GM23248 (cell line): ENCODE measurements at regions not wholly inside any gene's neighbourhood (a gene's known extent, or its start where the extent isn't known, plus 50 kb on each side); places are given as distances from the start of the nearest gene placed in this dataset.

Experiments
- DNase-seq: peaks from one replicate; pipeline ENCODE4 v3.0.0-alpha.2; 2015
- H2AFZ ChIP-seq: fragments of 200-600 bp; sonication (generic); 2 replicates; pipeline ENCODE4 v1.6.1; 2016; ENCODE audit warnings: antibody characterized with exemption
- H3F3A ChIP-seq: fragments of 200-600 bp; sonication (generic); 2 replicates; pipeline ENCODE4 v1.6.1; 2016; ENCODE audit warnings: mild to moderate bottlenecking, antibody characterized with exemption, mixed run types; ENCODE audit not compliant: insufficient read depth
- H3K27ac ChIP-seq: fragments of 200-600 bp; sonication (generic); 2 replicates; pipeline ENCODE4 v1.5.1; 2016; ENCODE audit warnings: mild to moderate bottlenecking
- H3K27me3 ChIP-seq: fragments of 200-600 bp; sonication (generic); replicated peaks from 2 replicates; pipeline ENCODE4 v1.6.1; 2016; ENCODE audit warnings: mild to moderate bottlenecking; ENCODE audit not compliant: insufficient read depth
- H3K36me3 ChIP-seq: fragments of 200-600 bp; sonication (generic); 2 replicates; pipeline ENCODE4 v1.6.1; 2016; ENCODE audit warnings: low read depth, mild to moderate bottlenecking
- H3K4me1 ChIP-seq: fragments of 200-600 bp; sonication (generic); 2 replicates; pipeline ENCODE4 v1.6.1; 2016; ENCODE audit warnings: mild to moderate bottlenecking; ENCODE audit not compliant: insufficient read depth
- H3K4me2 ChIP-seq: fragments of 200-600 bp; sonication (generic); one replicate; pipeline ENCODE4 v1.6.1; 2016; ENCODE audit warnings: mild to moderate bottlenecking; ENCODE audit not compliant: unreplicated experiment
- H3K4me3 ChIP-seq: fragments of 200-600 bp; sonication (generic); 2 replicates; pipeline ENCODE4 v1.5.1; 2016; ENCODE audit warnings: mild to moderate bottlenecking
- H3K79me2 ChIP-seq: fragments of 200-600 bp; sonication (generic); 2 replicates; pipeline ENCODE4 v1.6.1; 2016; ENCODE audit warnings: mild to moderate bottlenecking; ENCODE audit not compliant: insufficient read depth
- H3K9ac ChIP-seq: fragments of 200-600 bp; sonication (generic); 2 replicates; pipeline ENCODE4 v1.6.1; 2016; ENCODE audit warnings: mild to moderate bottlenecking
- H3K9me2 ChIP-seq: fragments of 200-600 bp; sonication (generic); 2 replicates; pipeline ENCODE4 v1.6.1; 2016; ENCODE audit warnings: mixed run types, mild to moderate bottlenecking, moderate library complexity; ENCODE audit not compliant: insufficient read depth
- H3K9me3 ChIP-seq: fragments of 200-600 bp; sonication (generic); one replicate; pipeline ENCODE4 v1.6.1; 2017; ENCODE audit warnings: low read depth
- H4K20me1 ChIP-seq: fragments of 200-600 bp; sonication (generic); 2 replicates; pipeline ENCODE4 v1.6.0; 2016; ENCODE audit not compliant: insufficient read depth
- EZH2 ChIP-seq: fragments of 200-600 bp; sonication (generic); IDR thresholded peaks from 2 replicates; pipeline ENCODE4 v1.6.1; 2018; ENCODE audit warnings: antibody characterized with exemption, mild to moderate bottlenecking; ENCODE audit not compliant: insufficient read depth, poor library complexity, severe bottlenecking
- EZH2phosphoT487 ChIP-seq: fragments of 200-600 bp; sonication (generic); IDR thresholded peaks from 2 replicates; pipeline ENCODE4 v1.6.1; 2018; ENCODE audit warnings: antibody characterized with exemption, moderate library complexity, mild to moderate bottlenecking, low read depth; ENCODE audit not compliant: insufficient read depth
- WGBS, 2 experiments: methylation state at CpG; one replicate each; pipeline ENCODE4 v1.1.6; 2015 to 2017; ENCODE audit warnings: low lambda C conversion rate in 2 of 2, low coverage in 1 of 2; ENCODE audit errors: missing lambda C conversion rate in 2 of 2; 5-methylcytosine and 5-hydroxymethylcytosine counted together
- in situ Hi-C: fragments of 300-500 bp; cut with MboI; formaldehyde crosslinking; loops from 2 replicates; pipeline ENCODE4 v1.15.0; 2020

GRCh38 chr4:14653338-14653737, 348.9 kb upstream of the CPEB2 start:
- H3K9me3 ChIP-seq: no peaks in the 10 kb centered on the region

GRCh38 chr4:14659286-14659685, 343.0 kb upstream of the CPEB2 start:
- no peaks in the 10 kb centered on the region for H3K4me1 ChIP-seq
- H3K79me2 ChIP-seq: no peaks in the 10 kb centered on the region
- 38 to 47% methylated on average over 5 of the region's 5 CpGs for WGBS, 2 experiments
- H3K27ac ChIP-seq: no peak overlapping the region
- no peak overlapping the region for H3K4me2 ChIP-seq
- H4K20me1 ChIP-seq: no peaks in the 10 kb centered on the region
- no peak overlapping the region for H3K9ac ChIP-seq
- DNase-seq: no peak
- TF ChIP-seq EZH2phosphoT487: no peak
- TF ChIP-seq EZH2: no peak
- in situ Hi-C loops: no loop called here
- H3K36me3 ChIP-seq: no peaks in the 10 kb centered on the region
- no peaks in the 10 kb centered on the region for H3K9me3 ChIP-seq
- no peaks in the 10 kb centered on the region for H3K27me3 ChIP-seq
- no peaks in the 10 kb centered on the region for H3K9me2 ChIP-seq
- H3F3A ChIP-seq: no peaks in the 10 kb centered on the region
- no peak overlapping the region for H3K4me3 ChIP-seq
- no peak overlapping the region for H2AFZ ChIP-seq

More at GRCh38 chr4:14653338-14653737, 348.9 kb upstream of the CPEB2 start:
- no peaks in the 10 kb centered on the region for H3K4me1 ChIP-seq
- H3K27ac ChIP-seq: no peak overlapping the region
- H3K4me3 ChIP-seq: no peak overlapping the region
- no peaks in the 10 kb centered on the region for H3K27me3 ChIP-seq
- TF ChIP-seq EZH2 (no peak), EZH2phosphoT487 (no peak)
- WGBS, 2 experiments: 27 to 31% methylated on average over 2 of the region's 2 CpGs
- H3K79me2 ChIP-seq: no peaks in the 10 kb centered on the region
- H4K20me1 ChIP-seq: no peaks in the 10 kb centered on the region
- in situ Hi-C loops: no loop called here
- no peaks in the 10 kb centered on the region for H3K9me2 ChIP-seq
- no peak overlapping the region for H2AFZ ChIP-seq
- no peak for DNase-seq
- no peak overlapping the region for H3K9ac ChIP-seq
- H3K4me2 ChIP-seq: no peak overlapping the region
- H3F3A ChIP-seq: no peaks in the 10 kb centered on the region
- no peaks in the 10 kb centered on the region for H3K36me3 ChIP-seq

- TF ChIP-seq EZH2phosphoT487: no peak
- no peak for TF ChIP-seq EZH2
Measured at GRCh38 chr4:14667624-14668151, 334.6 kb upstream of the CPEB2 start.

DNA sequence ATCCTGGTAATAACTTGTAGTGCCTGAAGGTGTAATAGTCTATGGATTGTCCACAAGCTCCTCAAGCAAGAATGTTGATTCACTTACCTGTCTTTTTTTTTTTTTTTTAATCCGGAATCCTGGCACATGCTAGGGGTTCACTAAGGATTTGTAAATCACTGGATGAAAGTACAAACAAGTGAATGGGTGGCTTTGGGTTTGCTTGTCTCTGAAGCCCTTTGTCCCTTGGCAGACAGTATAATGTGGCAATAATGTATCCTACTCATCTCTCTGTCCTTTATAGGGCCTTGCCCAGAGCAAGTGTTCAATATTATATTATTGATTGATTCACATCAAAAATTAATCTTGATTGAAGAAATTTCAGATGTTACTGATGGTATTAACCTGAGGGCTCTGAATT, 334.0 kb upstream of the CPEB2 start:
- no peak overlapping the region for H2AFZ ChIP-seq
- H3F3A ChIP-seq: no peaks in the 10 kb centered on the region
- DNase-seq: no peak
- no peak overlapping the region for H3K9ac ChIP-seq
- H3K4me1 ChIP-seq: no peaks in the 10 kb centered on the region
- no peaks in the 10 kb centered on the region for H3K27me3 ChIP-seq
- TF ChIP-seq EZH2 (no peak), EZH2phosphoT487 (no peak)
- no peaks in the 10 kb centered on the region for H3K36me3 ChIP-seq
- no peaks in the 10 kb centered on the region for H3K9me3 ChIP-seq
- no peak overlapping the region for H3K4me2 ChIP-seq
- H3K79me2 ChIP-seq: no peaks in the 10 kb centered on the region
- H4K20me1 ChIP-seq: no peaks in the 10 kb centered on the region
- H3K9me2 ChIP-seq: no peaks in the 10 kb centered on the region
- in situ Hi-C loops: no loop called here
- WGBS, 2 experiments: 9 to 64% methylated on average over 1 of the region's 1 CpG
- no peak overlapping the region for H3K27ac ChIP-seq
- no peak overlapping the region for H3K4me3 ChIP-seq

More at GRCh38 chr4:14667624-14668151, 334.6 kb upstream of the CPEB2 start:
- Histone ChIP-seq H3K9ac (no peak overlapping the region), H3K4me3 (no peak overlapping the region), H3K36me3 (no peaks in the 10 kb centered on the region), H3K9me2 (no peaks in the 10 kb centered on the region), H3F3A (no peaks in the 10 kb centered on the region), H3K27me3 (no peaks in the 10 kb centered on the region), H4K20me1 (no peaks in the 10 kb centered on the region), H3K4me2 (no peak overlapping the region), H2AFZ (no peak overlapping the region), H3K79me2 (no peaks in the 10 kb centered on the region), H3K27ac (no peak overlapping the region), H3K4me1 (no peaks in the 10 kb centered on the region), H3K9me3 (no peaks in the 10 kb centered on the region)
- DNase-seq: no peak
- in situ Hi-C loops: no loop called here
- 15 to 17% methylated on average over 2 of the region's 2 CpGs for WGBS, 2 experiments

DNA sequence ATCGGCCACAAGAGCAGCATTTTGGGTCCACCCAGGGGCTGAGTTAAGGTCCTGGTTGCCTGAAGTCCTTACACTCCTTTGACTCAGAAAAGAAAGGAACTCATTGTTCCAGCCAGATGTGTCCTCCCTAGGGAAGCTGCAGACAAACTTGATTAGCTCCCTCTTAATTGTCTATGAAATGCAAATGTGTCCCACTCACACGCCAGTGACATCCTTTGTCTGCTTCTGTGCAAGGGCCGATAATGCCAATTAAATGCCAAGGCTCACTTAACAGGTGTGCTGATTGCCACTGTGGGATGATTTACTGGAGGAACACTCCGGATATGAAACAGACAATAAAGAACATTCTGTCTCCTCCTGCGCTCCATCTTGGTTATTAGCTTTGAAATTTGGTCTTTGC, 332.9 kb upstream of the CPEB2 start:
- in situ Hi-C loops: no loop called here
- Histone ChIP-seq H3K4me3 (no peak overlapping the region), H3F3A (no peaks in the 10 kb centered on the region), H3K27ac (no peak overlapping the region), H3K36me3 (no peaks in the 10 kb centered on the region), H4K20me1 (no peaks in the 10 kb centered on the region), H3K9me3 (no peaks in the 10 kb centered on the region), H3K9me2 (no peaks in the 10 kb centered on the region), H2AFZ (no peak overlapping the region), H3K4me2 (no peak overlapping the region), H3K27me3 (no peaks in the 10 kb centered on the region), H3K4me1 (no peaks in the 10 kb centered on the region), H3K79me2 (no peaks in the 10 kb centered on the region), H3K9ac (no peak overlapping the region)
- TF ChIP-seq EZH2 (no peak), EZH2phosphoT487 (no peak)
- no peak for DNase-seq
- 20 to 23% methylated on average over 5 of the region's 5 CpGs for WGBS, 2 experiments
